ENCODE measurements at regions not wholly inside any gene's neighbourhood (a gene's known extent, or its start where the extent isn't known, plus 50 kb on each side); places are given as distances from the start of the nearest gene placed in this dataset.
"Not testable (repeated sequence)": the region's sequence is repeated elsewhere in the genome, so short reads cannot be mapped to it uniquely, and the experiment has no call there.

DNA sequence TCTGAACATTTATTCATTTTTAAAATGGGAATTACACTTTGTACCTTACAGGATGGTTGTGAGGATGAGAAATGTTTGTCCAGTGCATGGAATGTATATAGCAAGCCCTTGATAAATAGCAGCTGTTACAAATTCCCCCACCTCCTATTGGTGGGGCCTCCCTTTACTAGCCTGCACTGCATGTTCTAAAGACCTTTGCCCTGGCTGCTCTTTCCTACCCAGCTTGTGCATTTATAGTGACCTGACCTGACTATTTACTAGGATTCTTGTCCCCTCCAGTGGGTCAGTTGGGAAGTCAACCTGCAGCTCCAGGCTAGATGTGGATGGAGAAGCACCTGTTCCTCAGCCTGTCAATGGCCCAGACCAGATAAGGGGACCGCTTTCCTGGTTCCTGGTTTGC, 180.3 kb downstream of the HIPK3 start:
- in situ Hi-C loops (cut with MboI; ENCODE audit: low pct_unique_long_range_greater_than_20kb in 2 of 9, low sequenced_read_pairs in 9 of 9, unreplicated experiment in 9 of 9): no loop called here
- H3K27ac ChIP-seq: no peak overlapping the region
- no peak for ATAC-seq (replicated peaks in 6 of 8)
- H3K4me1 ChIP-seq (replicated peaks in 1 of 2): no peaks in the 10 kb centered on the region
- H3K4me3 ChIP-seq: no peak overlapping the region
- 67 to 100% (median 82%) methylated on average over 1 of the region's 1 CpG; no CpG with 5 or more reads in 6 of the 10 experiments for WGBS, 10 experiments

DNA sequence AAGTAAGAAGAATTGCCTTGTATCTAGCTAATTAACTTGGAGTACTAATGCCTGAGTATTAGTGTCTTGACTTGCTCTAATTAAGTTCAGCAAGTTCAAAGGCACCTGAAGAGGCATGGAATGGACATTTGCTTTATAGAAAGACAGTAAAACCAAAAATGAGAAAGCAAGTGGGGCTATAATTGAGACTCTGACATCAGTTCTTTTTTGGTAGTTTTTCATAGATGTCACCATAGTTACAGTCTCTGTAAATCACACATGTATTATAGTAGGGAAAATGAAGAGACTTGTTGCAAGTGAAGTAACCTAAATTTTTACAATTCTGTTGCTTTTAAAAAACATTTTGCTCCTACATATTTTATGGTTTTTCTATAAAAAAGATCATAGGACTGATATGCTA, 178.0 kb downstream of the HIPK3 start:
- no peak for ATAC-seq (replicated peaks in 6 of 8)
- in situ Hi-C loops (cut with MboI; ENCODE audit: low pct_unique_long_range_greater_than_20kb in 2 of 9, low sequenced_read_pairs in 9 of 9, unreplicated experiment in 9 of 9): no loop called here
- no peaks in the 10 kb centered on the region for H3K4me1 ChIP-seq (replicated peaks in 1 of 2)
- no peak overlapping the region for H3K27ac ChIP-seq
- no peak overlapping the region for H3K4me3 ChIP-seq

DNA sequence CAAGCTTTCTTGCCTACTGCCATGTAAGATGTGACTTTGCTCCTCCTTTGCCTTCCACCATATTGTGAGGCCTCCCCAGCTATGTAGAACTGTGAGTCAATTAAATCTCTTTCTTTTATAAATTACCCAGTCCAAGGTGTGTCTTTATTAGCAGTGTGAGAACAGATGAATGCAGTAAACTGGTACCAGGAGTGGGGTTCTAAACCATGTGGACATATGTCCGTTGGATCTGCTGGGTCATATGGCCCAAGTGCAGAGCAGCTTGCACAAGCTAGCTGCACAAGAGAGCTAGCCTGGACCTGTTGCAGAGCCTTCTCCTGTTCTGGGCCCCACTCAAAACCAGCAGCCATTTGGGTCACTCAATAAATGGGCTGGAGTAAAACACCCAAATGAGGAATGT, 177.1 kb downstream of the HIPK3 start:
- Histone ChIP-seq H3K27ac (no peak overlapping the region), H3K4me1 (replicated peaks in 1 of 2) (no peaks in the 10 kb centered on the region), H3K4me3 (no peak overlapping the region)
- WGBS, 10 experiments: 75 to 100% (median 88%) methylated on average over 1 of the region's 1 CpG; no CpG with 5 or more reads in 7 of the 10 experiments
- in situ Hi-C loops (cut with MboI; ENCODE audit: low pct_unique_long_range_greater_than_20kb in 2 of 9, low sequenced_read_pairs in 9 of 9, unreplicated experiment in 9 of 9): no loop called here
- ATAC-seq (replicated peaks in 6 of 8): no peak

DNA sequence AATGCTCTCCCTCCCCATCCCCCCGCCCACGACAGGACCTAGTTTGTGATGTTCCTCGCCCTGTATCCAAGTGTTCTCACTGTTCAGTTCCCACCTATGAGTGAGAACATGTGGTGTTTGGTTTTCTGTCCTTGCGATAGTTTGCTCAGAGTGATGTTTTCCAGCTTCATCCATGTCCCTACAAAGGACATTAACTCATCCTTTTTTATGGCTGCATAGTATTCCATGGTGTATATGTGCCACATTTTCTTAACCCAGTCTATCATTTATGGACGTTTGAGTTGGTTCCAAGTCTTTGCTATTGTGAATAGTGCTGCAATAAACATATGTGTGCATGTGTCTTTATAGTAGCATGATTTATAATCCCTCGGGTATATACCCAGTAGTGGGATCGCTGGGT, 171.3 kb downstream of the HIPK3 start:
- H3K4me1 ChIP-seq (replicated peaks in 1 of 2); H3K4me3 ChIP-seq; in situ Hi-C loops (cut with MboI; ENCODE audit: low pct_unique_long_range_greater_than_20kb in 2 of 9, low sequenced_read_pairs in 9 of 9, unreplicated experiment in 9 of 9); H3K27ac ChIP-seq; ATAC-seq (replicated peaks in 6 of 8): not testable (repeated sequence)
- 50 to 92% (median 80%) methylated on average over 1 to 5 of the region's 7 CpGs; no CpG with 5 or more reads in 4 of the 10 experiments for WGBS, 10 experiments

DNA sequence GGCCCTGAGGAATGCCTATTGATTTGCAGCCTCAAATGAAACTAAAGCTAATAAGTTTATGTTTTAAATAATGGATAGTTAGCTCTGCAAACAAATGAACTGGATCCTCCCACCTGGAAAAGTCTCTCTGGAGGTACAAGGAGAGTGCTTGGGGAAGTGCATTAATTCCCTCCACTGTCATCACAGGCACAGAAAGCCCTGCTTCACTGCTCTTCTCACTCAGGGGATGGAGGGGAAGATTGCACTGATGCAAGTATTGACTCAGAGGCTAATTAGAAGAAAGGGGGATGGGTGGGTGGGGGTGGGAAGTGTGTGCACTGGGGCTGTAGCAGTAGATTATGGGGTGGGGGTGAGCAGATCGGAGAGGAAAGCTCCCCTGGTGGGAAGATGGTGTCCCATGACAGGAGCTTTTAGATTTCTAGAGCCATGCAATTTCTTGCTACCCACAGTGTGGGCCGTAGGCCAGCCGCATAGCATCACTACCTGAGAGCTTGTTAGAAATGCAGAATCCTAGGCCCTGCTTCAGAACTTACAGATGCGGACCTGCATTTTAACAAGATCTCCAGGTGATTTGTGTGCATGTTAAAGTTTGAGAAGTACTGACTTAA, 163.9 kb downstream of the HIPK3 start:
- 60 to 100% (median 97%) methylated on average over 1 to 3 of the region's 4 CpGs; no CpG with 5 or more reads in 4 of the 10 experiments for WGBS, 10 experiments

DNA sequence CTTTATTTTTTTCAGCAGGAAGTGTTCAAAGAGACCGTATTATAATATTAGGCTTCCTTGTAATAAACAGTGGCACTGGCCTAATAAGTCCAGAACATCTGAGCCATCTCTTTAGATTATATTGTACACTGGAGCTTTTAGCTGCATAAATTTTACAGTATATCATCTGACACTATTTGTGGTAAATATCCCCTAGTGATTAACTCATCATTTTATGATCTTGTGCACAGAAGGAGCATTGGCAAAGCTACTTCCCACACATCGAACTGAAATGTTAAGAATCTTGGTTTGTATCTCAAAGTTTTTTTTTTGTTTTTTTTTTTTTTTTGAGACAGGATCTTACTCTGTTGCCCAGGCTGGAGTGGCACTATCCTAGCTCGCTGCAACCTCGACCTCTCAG, 162.7 kb downstream of the HIPK3 start:
- no peak overlapping the region for H3K27ac ChIP-seq
- H3K4me3 ChIP-seq: no peak overlapping the region
- H3K4me1 ChIP-seq (replicated peaks in 1 of 2): peaks cover 12 to 29% of the 10 kb centered on the region in 2 donors
- ATAC-seq (replicated peaks in 6 of 8): peak in 1 of 8 experiments; percentile 26
- in situ Hi-C loops (cut with MboI; ENCODE audit: low pct_unique_long_range_greater_than_20kb in 2 of 9, low sequenced_read_pairs in 9 of 9, unreplicated experiment in 9 of 9): no loop called here
- 0 to 100% (median 77%) methylated on average over 1 to 4 of the region's 4 CpGs for WGBS, 10 experiments

More for the DNA sequence above, 163.9 kb downstream of the HIPK3 start:
- in situ Hi-C loops (cut with MboI; ENCODE audit: low pct_unique_long_range_greater_than_20kb in 2 of 9, low sequenced_read_pairs in 9 of 9, unreplicated experiment in 9 of 9): no loop called here
- no peak overlapping the region for H3K4me3 ChIP-seq
- peaks cover 12 to 29% of the 10 kb centered on the region in 2 donors for H3K4me1 ChIP-seq (replicated peaks in 1 of 2)
- H3K27ac ChIP-seq: peak overlapping the region; percentile 36 to 43
- peak in 5 of 8 experiments; percentile 65 to 89 (median 69) for ATAC-seq (replicated peaks in 6 of 8)

DNA sequence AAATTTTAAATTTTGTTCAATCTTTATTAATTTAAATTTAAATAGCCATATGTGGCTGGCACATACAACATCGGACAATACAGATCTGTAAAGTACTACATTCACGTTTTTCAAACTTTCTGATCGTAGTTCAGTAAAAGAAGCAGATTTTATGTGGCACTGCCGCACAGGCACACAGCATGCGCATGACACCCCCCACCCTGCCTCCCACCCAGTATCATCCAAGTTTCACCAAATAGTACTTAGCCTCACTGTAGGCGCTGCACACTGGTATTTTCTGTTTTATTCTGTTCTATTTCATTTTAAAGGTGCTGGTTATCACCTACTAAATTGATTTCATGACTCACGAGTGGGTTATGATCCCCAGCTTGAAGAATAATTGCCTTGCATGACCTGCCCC, 159.9 kb downstream of the HIPK3 start:
- no peak overlapping the region for H3K4me3 ChIP-seq
- peaks cover 12 to 50% of the 10 kb centered on the region in 2 donors for H3K4me1 ChIP-seq (replicated peaks in 1 of 2)
- 70 to 94% (median 82%) methylated on average over 1 to 5 of the region's 7 CpGs; no CpG with 5 or more reads in 3 of the 10 experiments for WGBS, 10 experiments
- no peak for ATAC-seq (replicated peaks in 6 of 8)
- in situ Hi-C loops (cut with MboI; ENCODE audit: low pct_unique_long_range_greater_than_20kb in 2 of 9, low sequenced_read_pairs in 9 of 9, unreplicated experiment in 9 of 9): no loop called here
- peak overlapping the region in 1 of 2 donors; percentile 55 for H3K27ac ChIP-seq

DNA sequence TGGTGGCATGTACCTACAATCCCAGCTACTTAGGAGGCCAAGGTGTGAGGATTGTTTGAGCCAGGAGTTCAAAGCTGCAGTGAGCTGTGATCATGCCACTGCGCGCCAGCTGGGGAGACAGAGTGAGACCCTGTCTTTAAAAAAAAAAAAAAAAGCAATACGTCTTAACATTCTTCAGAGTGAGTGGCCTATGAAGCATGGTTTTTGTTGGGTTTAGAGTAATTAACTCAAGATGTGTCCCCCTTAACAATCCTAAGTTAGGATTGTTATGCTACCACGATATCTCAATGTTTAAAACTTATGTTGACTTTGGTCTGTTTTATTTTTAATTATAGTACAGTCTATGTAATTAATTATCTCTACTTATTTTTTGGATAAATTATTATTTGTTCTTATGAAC, 156.1 kb downstream of the HIPK3 start:
- in situ Hi-C loops (cut with MboI; ENCODE audit: low pct_unique_long_range_greater_than_20kb in 2 of 9, low sequenced_read_pairs in 9 of 9, unreplicated experiment in 9 of 9): no loop called here
- 21 to 100% (median 81%) methylated on average over 1 to 4 of the region's 4 CpGs; no CpG with 5 or more reads in 1 of the 10 experiments for WGBS, 10 experiments
- peaks cover 3 to 33% of the 10 kb centered on the region in 2 donors for H3K4me1 ChIP-seq (replicated peaks in 1 of 2)
- no peak for ATAC-seq (replicated peaks in 6 of 8)
- H3K4me3 ChIP-seq: no peak overlapping the region
- H3K27ac ChIP-seq: no peak overlapping the region

DNA sequence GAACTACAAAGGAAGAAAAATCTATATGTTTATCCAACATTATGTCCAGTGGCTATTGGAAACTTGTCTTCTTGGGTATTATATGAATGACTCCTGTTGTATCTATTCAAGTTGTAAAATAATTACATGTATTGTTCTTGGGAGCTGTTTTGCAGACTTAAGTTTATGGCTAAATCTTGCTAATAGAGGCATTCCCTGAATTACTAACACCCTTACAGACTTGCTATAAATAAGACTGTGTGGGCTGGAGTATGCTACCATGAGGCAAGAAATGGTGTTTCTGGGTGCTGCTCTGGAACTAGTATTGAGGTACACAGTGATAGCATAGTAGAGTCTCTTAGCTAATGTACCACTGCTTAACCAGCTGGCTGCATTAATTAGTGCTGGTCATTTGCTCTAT, 155.1 kb downstream of the HIPK3 start:
- Histone ChIP-seq H3K4me3 (no peak overlapping the region), H3K27ac (no peak overlapping the region), H3K4me1 (replicated peaks in 1 of 2) (peaks cover 2 to 29% of the 10 kb centered on the region in 2 donors)
- no peak for ATAC-seq (replicated peaks in 6 of 8)
- in situ Hi-C loops (cut with MboI; ENCODE audit: low pct_unique_long_range_greater_than_20kb in 2 of 9, low sequenced_read_pairs in 9 of 9, unreplicated experiment in 9 of 9): no loop called here

DNA sequence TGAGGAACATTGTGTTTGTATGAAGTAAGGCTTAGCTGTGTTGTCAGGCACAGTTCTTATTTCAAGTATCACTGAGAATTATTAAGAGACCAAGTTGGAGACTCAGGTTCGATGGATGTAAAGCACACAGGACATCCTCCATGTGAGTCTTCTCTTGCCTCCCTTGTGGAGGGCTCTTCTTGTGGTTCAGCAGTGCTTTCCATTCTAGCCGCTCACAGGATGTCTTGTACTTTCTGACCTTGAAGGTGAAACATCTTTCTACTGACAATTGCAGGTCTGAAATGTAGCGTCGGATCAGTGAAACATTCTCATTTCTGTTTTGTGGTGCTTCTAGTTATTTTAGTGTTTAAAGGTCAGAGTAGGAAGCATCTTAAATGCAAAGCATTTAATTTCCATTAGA, 154.6 kb downstream of the HIPK3 start:
- in situ Hi-C loops (cut with MboI; ENCODE audit: low pct_unique_long_range_greater_than_20kb in 2 of 9, low sequenced_read_pairs in 9 of 9, unreplicated experiment in 9 of 9): no loop called here
- WGBS, 10 experiments: 72 to 100% (median 84%) methylated on average over 2 to 4 of the region's 4 CpGs
- Histone ChIP-seq H3K4me1 (replicated peaks in 1 of 2) (peaks cover 0 to 30% of the 10 kb centered on the region in 2 donors), H3K4me3 (no peak overlapping the region), H3K27ac (no peak overlapping the region)
- ATAC-seq (replicated peaks in 6 of 8): no peak

DNA sequence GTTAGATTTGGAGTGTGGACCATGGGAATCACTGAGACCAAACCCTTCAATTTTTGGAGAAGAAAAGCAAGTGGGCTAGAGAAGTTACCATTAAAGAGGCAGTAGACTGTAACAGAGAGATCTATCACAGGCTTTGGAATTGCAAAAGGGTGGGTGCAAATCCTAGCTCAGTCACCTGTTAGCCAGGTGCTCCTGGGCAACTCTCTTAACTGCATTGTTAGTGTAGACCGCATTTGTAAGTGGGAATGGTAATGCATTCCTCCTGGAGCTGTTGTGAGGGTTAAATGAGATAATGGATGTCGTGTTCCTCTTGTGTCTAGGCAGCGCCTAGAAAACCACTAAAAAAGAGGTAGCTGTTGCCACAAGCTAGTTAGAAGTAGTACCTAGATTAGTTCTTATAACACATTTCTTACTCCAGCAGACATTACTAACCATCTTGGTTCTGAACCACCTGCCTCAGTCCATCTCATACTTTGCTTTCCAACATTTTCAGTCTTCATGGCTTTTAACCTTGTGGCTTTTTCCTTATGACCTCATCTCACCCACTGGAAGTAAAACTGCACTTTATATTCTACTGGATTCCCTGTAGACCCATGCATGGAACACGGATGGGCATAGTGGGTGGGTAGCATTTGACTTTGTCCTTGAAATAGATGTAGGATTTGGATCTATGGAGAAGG, 153.0 kb downstream of the HIPK3 start:
- no peak overlapping the region for H3K4me3 ChIP-seq
- H3K4me1 ChIP-seq (replicated peaks in 1 of 2): peaks cover 6 to 45% of the 10 kb centered on the region in 2 donors
- no peak overlapping the region for H3K27ac ChIP-seq
- ATAC-seq (replicated peaks in 6 of 8): no peak
- in situ Hi-C loops (cut with MboI; ENCODE audit: low pct_unique_long_range_greater_than_20kb in 2 of 9, low sequenced_read_pairs in 9 of 9, unreplicated experiment in 9 of 9): no loop called here
- 40 to 100% (median 80%) methylated on average over 1 to 4 of the region's 4 CpGs; no CpG with 5 or more reads in 1 of the 10 experiments for WGBS, 10 experiments
